ENCODE measurements at regions not wholly inside any gene's neighbourhood (a gene's known extent, or its start where the extent isn't known, plus 50 kb on each side); places are given as distances from the start of the nearest gene placed in this dataset.
"Not testable (repeated sequence)": the region's sequence is repeated elsewhere in the genome, so short reads cannot be mapped to it uniquely, and the experiment has no call there.

GRCh38 chr4:34323549-34324320 lies 1920.6 kb downstream of the ARAP2 start:
- peak; percentile 70 for DNase-seq (ENCODE audit: low read depth)
- no peak overlapping the region for H3K4me3 ChIP-seq (ENCODE audit: low read depth, low read length)
- peak; percentile 44 for TF ChIP-seq CTCF (IDR thresholded peaks at IDR 0.05; ENCODE audit: insufficient read depth, low read depth, low read length)

GRCh38 chr4:34328939-34329338 lies 1915.4 kb downstream of the ARAP2 start:
- H3K4me3 ChIP-seq (ENCODE audit: low read depth, low read length): no peak overlapping the region

GRCh38 chr4:34335156-34335555 lies 1909.2 kb downstream of the ARAP2 start:
- DNase-seq (ENCODE audit: low read depth): not testable (repeated sequence)
- peak overlapping the region; percentile 59 for H3K4me3 ChIP-seq (ENCODE audit: low read depth, low read length)

More at GRCh38 chr4:34328939-34329338, 1915.4 kb downstream of the ARAP2 start:
- no peak for TF ChIP-seq CTCF (IDR thresholded peaks at IDR 0.05; ENCODE audit: insufficient read depth, low read depth, low read length)
- DNase-seq (ENCODE audit: low read depth): no peak

GRCh38 chr4:34335556-34335955 lies 1908.8 kb downstream of the ARAP2 start:
- DNase-seq (ENCODE audit: low read depth); H3K4me3 ChIP-seq (ENCODE audit: low read depth, low read length): not testable (repeated sequence)

GRCh38 chr4:34362654-34363053 lies 1881.7 kb downstream of the ARAP2 start:
- DNase-seq (ENCODE audit: low read depth): no peak
- no peak overlapping the region for H3K4me3 ChIP-seq (ENCODE audit: low read depth, low read length)
- no peak for TF ChIP-seq CTCF (IDR thresholded peaks at IDR 0.05; ENCODE audit: insufficient read depth, low read depth, low read length)

GRCh38 chr4:34363842-34364241 lies 1880.5 kb downstream of the ARAP2 start:
- DNase-seq (ENCODE audit: low read depth): no peak
- no peak for TF ChIP-seq CTCF (IDR thresholded peaks at IDR 0.05; ENCODE audit: insufficient read depth, low read depth, low read length)
- H3K4me3 ChIP-seq (ENCODE audit: low read depth, low read length): no peak overlapping the region

- DNase-seq (ENCODE audit: low read depth): no peak
- no peak overlapping the region for H3K4me3 ChIP-seq (ENCODE audit: low read depth, low read length)
- TF ChIP-seq CTCF (IDR thresholded peaks at IDR 0.05; ENCODE audit: insufficient read depth, low read depth, low read length): no peak
Measured at GRCh38 chr4:34365946-34366345, 1878.4 kb downstream of the ARAP2 start.

GRCh38 chr4:34371676-34372075 lies 1872.6 kb downstream of the ARAP2 start:
- no peak for TF ChIP-seq CTCF (IDR thresholded peaks at IDR 0.05; ENCODE audit: insufficient read depth, low read depth, low read length)
- no peak overlapping the region for H3K4me3 ChIP-seq (ENCODE audit: low read depth, low read length)
- DNase-seq (ENCODE audit: low read depth): no peak
